ENCODE measurements at regions not wholly inside any gene's neighbourhood (a gene's known extent, or its start where the extent isn't known, plus 50 kb on each side); places are given as distances from the start of the nearest gene placed in this dataset.
"Not testable (repeated sequence)": the region's sequence is repeated elsewhere in the genome, so short reads cannot be mapped to it uniquely, and the experiment has no call there.

GRCh38 chr4:120299631-120300030, 233.0 kb upstream of the MAD2L1 start:
- Histone ChIP-seq H3K27me3 (ENCODE audit: low read depth, low read length) (no peaks in the 10 kb centered on the region), H3K4me1 (ENCODE audit: control insufficient read depth in 1 of 2, insufficient read depth in 2 of 2, low read length in 2 of 2) (no peaks in the 10 kb centered on the region), H3K27ac (ENCODE audit: low read length) (no peak overlapping the region), H3K4me3 (ENCODE audit: low read depth in 1 of 2, low read length in 2 of 2) (no peak overlapping the region), H3K36me3 (ENCODE audit: control insufficient read depth in 1 of 2, insufficient read depth in 2 of 2, low read length in 2 of 2) (no peaks in the 10 kb centered on the region), H3K9me3 (ENCODE audit: control insufficient read depth in 1 of 2, low read length in 2 of 2) (no peaks in the 10 kb centered on the region)

GRCh38 chr4:120293341-120293740, 226.7 kb upstream of the MAD2L1 start:
- H3K4me3 ChIP-seq (ENCODE audit: low read depth in 1 of 2, low read length in 2 of 2) = no peak overlapping the region
- H3K27ac ChIP-seq (ENCODE audit: low read length) = no peak overlapping the region
- H3K4me1 ChIP-seq (ENCODE audit: control insufficient read depth in 1 of 2, insufficient read depth in 2 of 2, low read length in 2 of 2) = no peaks in the 10 kb centered on the region
- no peaks in the 10 kb centered on the region for H3K36me3 ChIP-seq (ENCODE audit: control insufficient read depth in 1 of 2, insufficient read depth in 2 of 2, low read length in 2 of 2)
- no peaks in the 10 kb centered on the region for H3K27me3 ChIP-seq (ENCODE audit: low read depth, low read length)
- H3K9me3 ChIP-seq (ENCODE audit: control insufficient read depth in 1 of 2, low read length in 2 of 2) = no peaks in the 10 kb centered on the region

- Histone ChIP-seq H3K27ac (ENCODE audit: low read length) (no peak overlapping the region), H3K9me3 (ENCODE audit: control insufficient read depth in 1 of 2, low read length in 2 of 2) (no peaks in the 10 kb centered on the region), H3K4me3 (ENCODE audit: low read depth in 1 of 2, low read length in 2 of 2) (no peak overlapping the region), H3K4me1 (ENCODE audit: control insufficient read depth in 1 of 2, insufficient read depth in 2 of 2, low read length in 2 of 2) (no peaks in the 10 kb centered on the region), H3K36me3 (ENCODE audit: control insufficient read depth in 1 of 2, insufficient read depth in 2 of 2, low read length in 2 of 2) (no peaks in the 10 kb centered on the region), H3K27me3 (ENCODE audit: low read depth, low read length) (no peaks in the 10 kb centered on the region)
Measured at GRCh38 chr4:120291541-120291940, 224.9 kb upstream of the MAD2L1 start.

- Histone ChIP-seq H3K36me3 (ENCODE audit: control insufficient read depth in 1 of 2, insufficient read depth in 2 of 2, low read length in 2 of 2) (no peaks in the 10 kb centered on the region), H3K4me1 (ENCODE audit: control insufficient read depth in 1 of 2, insufficient read depth in 2 of 2, low read length in 2 of 2) (no peaks in the 10 kb centered on the region), H3K27ac (ENCODE audit: low read length) (no peak overlapping the region), H3K4me3 (ENCODE audit: low read depth in 1 of 2, low read length in 2 of 2) (no peak overlapping the region), H3K9me3 (ENCODE audit: control insufficient read depth in 1 of 2, low read length in 2 of 2) (no peaks in the 10 kb centered on the region), H3K27me3 (ENCODE audit: low read depth, low read length) (no peaks in the 10 kb centered on the region)
Measured at GRCh38 chr4:120290553-120290952, 223.9 kb upstream of the MAD2L1 start.

GRCh38 chr4:120286813-120287212, 220.2 kb upstream of the MAD2L1 start:
- Histone ChIP-seq H3K9me3 (ENCODE audit: control insufficient read depth in 1 of 2, low read length in 2 of 2) (no peaks in the 10 kb centered on the region), H3K4me1 (ENCODE audit: control insufficient read depth in 1 of 2, insufficient read depth in 2 of 2, low read length in 2 of 2) (no peaks in the 10 kb centered on the region), H3K36me3 (ENCODE audit: control insufficient read depth in 1 of 2, insufficient read depth in 2 of 2, low read length in 2 of 2) (no peaks in the 10 kb centered on the region), H3K27ac (ENCODE audit: low read length) (no peak overlapping the region), H3K27me3 (ENCODE audit: low read depth, low read length) (no peaks in the 10 kb centered on the region), H3K4me3 (ENCODE audit: low read depth in 1 of 2, low read length in 2 of 2) (no peak overlapping the region)

GRCh38 chr4:120281581-120281980, 214.9 kb upstream of the MAD2L1 start:
- no peaks in the 10 kb centered on the region for H3K4me1 ChIP-seq (ENCODE audit: control insufficient read depth in 1 of 2, insufficient read depth in 2 of 2, low read length in 2 of 2)
- H3K36me3 ChIP-seq (ENCODE audit: control insufficient read depth in 1 of 2, insufficient read depth in 2 of 2, low read length in 2 of 2) = no peaks in the 10 kb centered on the region
- H3K9me3 ChIP-seq (ENCODE audit: control insufficient read depth in 1 of 2, low read length in 2 of 2) = no peaks in the 10 kb centered on the region
- no peak overlapping the region for H3K27ac ChIP-seq (ENCODE audit: low read length)
- H3K27me3 ChIP-seq (ENCODE audit: low read depth, low read length) = no peaks in the 10 kb centered on the region
- H3K4me3 ChIP-seq (ENCODE audit: low read depth in 1 of 2, low read length in 2 of 2) = no peak overlapping the region

GRCh38 chr4:120277391-120277790, 210.7 kb upstream of the MAD2L1 start:
- H3K4me1 ChIP-seq (ENCODE audit: control insufficient read depth in 1 of 2, insufficient read depth in 2 of 2, low read length in 2 of 2) = no peaks in the 10 kb centered on the region
- no peaks in the 10 kb centered on the region for H3K27me3 ChIP-seq (ENCODE audit: low read depth, low read length)
- H3K36me3 ChIP-seq (ENCODE audit: control insufficient read depth in 1 of 2, insufficient read depth in 2 of 2, low read length in 2 of 2) = no peaks in the 10 kb centered on the region
- H3K4me3 ChIP-seq (ENCODE audit: low read depth in 1 of 2, low read length in 2 of 2) = no peak overlapping the region
- no peak overlapping the region for H3K27ac ChIP-seq (ENCODE audit: low read length)
- H3K9me3 ChIP-seq (ENCODE audit: control insufficient read depth in 1 of 2, low read length in 2 of 2) = no peaks in the 10 kb centered on the region

- Histone ChIP-seq H3K9me3 (ENCODE audit: control insufficient read depth in 1 of 2, low read length in 2 of 2) (no peaks in the 10 kb centered on the region), H3K4me3 (ENCODE audit: low read depth in 1 of 2, low read length in 2 of 2) (no peak overlapping the region), H3K4me1 (ENCODE audit: control insufficient read depth in 1 of 2, insufficient read depth in 2 of 2, low read length in 2 of 2) (no peaks in the 10 kb centered on the region), H3K36me3 (ENCODE audit: control insufficient read depth in 1 of 2, insufficient read depth in 2 of 2, low read length in 2 of 2) (no peaks in the 10 kb centered on the region), H3K27ac (ENCODE audit: low read length) (no peak overlapping the region), H3K27me3 (ENCODE audit: low read depth, low read length) (no peaks in the 10 kb centered on the region)
Measured at GRCh38 chr4:120266602-120267001, 200.0 kb upstream of the MAD2L1 start.

- Histone ChIP-seq H3K4me1 (ENCODE audit: control insufficient read depth in 1 of 2, insufficient read depth in 2 of 2, low read length in 2 of 2) (no peaks in the 10 kb centered on the region), H3K27ac (ENCODE audit: low read length) (no peak overlapping the region), H3K36me3 (ENCODE audit: control insufficient read depth in 1 of 2, insufficient read depth in 2 of 2, low read length in 2 of 2) (no peaks in the 10 kb centered on the region), H3K9me3 (ENCODE audit: control insufficient read depth in 1 of 2, low read length in 2 of 2) (no peaks in the 10 kb centered on the region), H3K4me3 (ENCODE audit: low read depth in 1 of 2, low read length in 2 of 2) (no peak overlapping the region), H3K27me3 (ENCODE audit: low read depth, low read length) (no peaks in the 10 kb centered on the region)
Measured at GRCh38 chr4:120263618-120264017, 197.0 kb upstream of the MAD2L1 start.

GRCh38 chr4:120261117-120261516, 194.5 kb upstream of the MAD2L1 start:
- no peaks in the 10 kb centered on the region for H3K9me3 ChIP-seq (ENCODE audit: control insufficient read depth in 1 of 2, low read length in 2 of 2)
- no peak overlapping the region for H3K27ac ChIP-seq (ENCODE audit: low read length)
- H3K4me3 ChIP-seq (ENCODE audit: low read depth in 1 of 2, low read length in 2 of 2) = no peak overlapping the region
- H3K4me1 ChIP-seq (ENCODE audit: control insufficient read depth in 1 of 2, insufficient read depth in 2 of 2, low read length in 2 of 2) = no peaks in the 10 kb centered on the region
- no peaks in the 10 kb centered on the region for H3K27me3 ChIP-seq (ENCODE audit: low read depth, low read length)
- H3K36me3 ChIP-seq (ENCODE audit: control insufficient read depth in 1 of 2, insufficient read depth in 2 of 2, low read length in 2 of 2) = no peaks in the 10 kb centered on the region

GRCh38 chr4:120256112-120256775, 189.6 kb upstream of the MAD2L1 start:
- H3K36me3 ChIP-seq (ENCODE audit: control insufficient read depth in 1 of 2, insufficient read depth in 2 of 2, low read length in 2 of 2); H3K4me3 ChIP-seq (ENCODE audit: low read depth in 1 of 2, low read length in 2 of 2); H3K4me1 ChIP-seq (ENCODE audit: control insufficient read depth in 1 of 2, insufficient read depth in 2 of 2, low read length in 2 of 2); H3K27ac ChIP-seq (ENCODE audit: low read length); H3K9me3 ChIP-seq (ENCODE audit: control insufficient read depth in 1 of 2, low read length in 2 of 2); H3K27me3 ChIP-seq (ENCODE audit: low read depth, low read length): not testable (repeated sequence)

- no peaks in the 10 kb centered on the region for H3K9me3 ChIP-seq (ENCODE audit: control insufficient read depth in 1 of 2, low read length in 2 of 2)
- H3K4me3 ChIP-seq (ENCODE audit: low read depth in 1 of 2, low read length in 2 of 2) = no peak overlapping the region
- no peak overlapping the region for H3K27ac ChIP-seq (ENCODE audit: low read length)
- no peaks in the 10 kb centered on the region for H3K27me3 ChIP-seq (ENCODE audit: low read depth, low read length)
- H3K4me1 ChIP-seq (ENCODE audit: control insufficient read depth in 1 of 2, insufficient read depth in 2 of 2, low read length in 2 of 2) = no peaks in the 10 kb centered on the region
- no peaks in the 10 kb centered on the region for H3K36me3 ChIP-seq (ENCODE audit: control insufficient read depth in 1 of 2, insufficient read depth in 2 of 2, low read length in 2 of 2)
Measured at GRCh38 chr4:120238277-120238973, 171.8 kb upstream of the MAD2L1 start.

Measured in muscle layer of duodenum (tissue), 2 donors.